GM18867 (cell line): ENCODE measurements at regions not wholly inside any gene's neighbourhood (a gene's known extent, or its start where the extent isn't known, plus 50 kb on each side); places are given as distances from the start of the nearest gene placed in this dataset.
"Not testable (repeated sequence)": the region's sequence is repeated elsewhere in the genome, so short reads cannot be mapped to it uniquely, and the experiment has no call there.

Experiments
- ATAC-seq: cut with Tn5 transposase; IDR thresholded peaks from one replicate; pipeline ENCODE4 v1.9.1; 2021; ENCODE audit warnings: mild to moderate bottlenecking, moderate library complexity; ENCODE audit not compliant: unreplicated experiment

DNA sequence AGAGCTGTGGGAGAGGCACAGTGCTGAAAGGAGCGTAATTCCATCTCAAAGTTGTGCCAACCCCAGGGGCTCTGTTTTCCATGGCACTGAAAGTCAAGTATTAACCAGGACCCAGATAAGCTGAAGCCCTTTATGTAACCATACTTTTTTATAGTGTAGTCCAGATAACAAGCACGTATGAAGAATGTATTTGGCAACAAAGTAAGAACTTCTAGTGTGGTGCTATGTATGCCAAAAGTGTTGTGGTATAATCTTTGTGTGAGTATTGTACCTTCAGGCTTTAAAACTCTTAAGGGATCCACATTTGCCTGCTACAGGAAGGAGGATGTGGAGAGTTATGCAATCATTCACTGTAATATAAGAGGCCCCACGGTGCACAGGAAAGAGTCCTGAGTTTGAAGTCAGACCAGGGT, 129.4 kb downstream of the IBTK start:
- no peak for ATAC-seq

GRCh38 chr6:82114748-82115147, 132.8 kb downstream of the IBTK start:
- ATAC-seq = no peak

GRCh38 chr6:82113231-82113630, 134.3 kb downstream of the IBTK start:
- no peak for ATAC-seq

DNA sequence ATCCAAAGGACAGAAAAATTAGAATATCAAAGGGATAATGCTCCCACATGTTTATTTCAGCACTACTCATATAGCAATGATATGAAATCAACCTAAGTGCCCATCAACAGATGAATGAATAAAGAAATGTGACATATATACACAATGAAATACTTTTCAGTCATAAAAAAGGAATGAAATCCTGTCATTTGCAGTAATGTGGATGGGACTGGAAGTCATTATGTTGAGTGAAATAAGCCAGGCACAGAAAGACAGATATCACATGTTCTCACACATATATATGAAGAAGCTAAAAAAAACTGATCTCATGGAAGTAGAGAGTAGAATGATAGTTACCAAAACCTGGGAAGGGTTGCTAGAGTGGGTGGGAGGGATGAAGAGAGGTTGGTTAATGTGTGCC, 135.7 kb downstream of the IBTK start:
- ATAC-seq = no peak

DNA sequence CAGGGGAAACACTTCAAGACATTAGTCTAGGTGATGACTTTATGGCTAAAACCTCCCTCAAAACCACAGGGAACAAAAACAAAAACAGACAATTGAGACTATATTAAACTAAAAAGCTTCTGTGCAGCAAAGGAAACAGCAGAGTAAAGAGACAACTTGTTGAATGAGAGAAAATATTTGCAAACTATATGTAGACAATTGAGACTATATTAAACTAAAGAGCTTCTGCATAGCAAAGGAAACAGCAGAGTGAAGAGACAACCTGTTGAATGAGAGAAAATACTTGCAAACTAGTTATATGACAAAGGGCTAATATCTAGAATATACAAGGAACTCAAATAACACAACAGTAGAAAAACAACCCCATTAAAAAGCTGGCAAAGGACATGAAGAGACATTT, 136.4 kb downstream of the IBTK start:
- no peak for ATAC-seq

- not testable (repeated sequence) for ATAC-seq
These were observed 144.4 kb downstream of the IBTK start for GRCh38 chr6:82103171-82103570.

GRCh38 chr6:82101374-82102114, 146.0 kb downstream of the IBTK start:
- not testable (repeated sequence) for ATAC-seq

DNA sequence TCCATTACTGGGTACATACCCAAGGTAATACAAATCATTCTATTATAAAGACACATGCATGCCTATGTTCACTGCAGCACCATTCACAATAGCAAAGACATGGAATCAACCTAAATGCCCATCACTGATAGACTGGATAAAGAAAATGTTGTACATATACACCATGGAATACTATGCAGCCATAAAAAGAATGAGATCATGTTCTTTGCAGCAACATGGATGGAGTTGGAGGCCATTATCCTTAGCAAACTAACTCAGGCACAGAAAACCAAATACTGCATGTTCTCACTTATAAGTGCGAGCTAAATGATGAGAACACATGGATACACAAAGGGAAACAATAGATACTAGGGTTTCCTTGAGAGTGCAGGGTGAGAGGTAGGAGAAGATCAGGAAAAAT, 146.8 kb downstream of the IBTK start:
- ATAC-seq = not testable (repeated sequence)

DNA sequence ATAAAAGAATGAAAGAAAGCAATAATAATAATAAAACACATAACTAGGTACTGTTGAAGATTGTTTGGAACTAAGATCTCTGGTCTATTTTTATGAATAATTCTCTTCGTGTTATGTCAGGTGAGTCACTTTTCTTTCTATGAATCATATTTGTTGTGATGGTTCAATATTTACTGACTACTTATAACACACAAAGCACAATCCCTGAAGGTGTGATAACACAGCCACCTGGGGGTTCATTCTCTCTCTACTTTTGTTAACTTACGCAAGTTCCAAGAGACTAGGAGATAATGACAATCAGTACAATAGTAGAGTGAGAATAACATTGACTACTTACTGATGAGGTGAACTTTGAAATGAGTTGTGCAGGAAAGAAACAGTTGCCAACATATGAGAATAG, 149.9 kb downstream of the IBTK start:
- ATAC-seq = no peak

DNA sequence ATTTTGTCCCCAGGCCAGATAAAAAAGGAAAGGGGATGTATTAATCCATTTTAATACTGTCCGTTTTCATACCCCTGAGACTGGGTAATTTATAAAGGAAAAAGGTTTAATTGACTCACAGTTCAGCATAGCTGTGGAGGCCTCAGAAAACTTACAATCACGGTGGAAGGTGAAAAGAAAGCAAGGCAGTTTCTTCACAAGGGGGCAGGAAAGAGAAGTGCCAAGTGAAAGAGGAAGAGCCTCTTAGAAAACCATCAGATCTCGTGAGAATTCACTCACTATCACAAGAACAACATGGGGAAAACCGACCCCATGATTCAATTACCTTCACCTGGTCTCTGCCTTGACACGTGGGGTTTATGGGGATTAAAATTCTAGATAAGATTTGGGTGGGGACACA, 152.5 kb downstream of the IBTK start:
- no peak for ATAC-seq

- ATAC-seq = no peak
These were observed 153.3 kb downstream of the IBTK start for GRCh38 chr6:82094166-82094806.

DNA sequence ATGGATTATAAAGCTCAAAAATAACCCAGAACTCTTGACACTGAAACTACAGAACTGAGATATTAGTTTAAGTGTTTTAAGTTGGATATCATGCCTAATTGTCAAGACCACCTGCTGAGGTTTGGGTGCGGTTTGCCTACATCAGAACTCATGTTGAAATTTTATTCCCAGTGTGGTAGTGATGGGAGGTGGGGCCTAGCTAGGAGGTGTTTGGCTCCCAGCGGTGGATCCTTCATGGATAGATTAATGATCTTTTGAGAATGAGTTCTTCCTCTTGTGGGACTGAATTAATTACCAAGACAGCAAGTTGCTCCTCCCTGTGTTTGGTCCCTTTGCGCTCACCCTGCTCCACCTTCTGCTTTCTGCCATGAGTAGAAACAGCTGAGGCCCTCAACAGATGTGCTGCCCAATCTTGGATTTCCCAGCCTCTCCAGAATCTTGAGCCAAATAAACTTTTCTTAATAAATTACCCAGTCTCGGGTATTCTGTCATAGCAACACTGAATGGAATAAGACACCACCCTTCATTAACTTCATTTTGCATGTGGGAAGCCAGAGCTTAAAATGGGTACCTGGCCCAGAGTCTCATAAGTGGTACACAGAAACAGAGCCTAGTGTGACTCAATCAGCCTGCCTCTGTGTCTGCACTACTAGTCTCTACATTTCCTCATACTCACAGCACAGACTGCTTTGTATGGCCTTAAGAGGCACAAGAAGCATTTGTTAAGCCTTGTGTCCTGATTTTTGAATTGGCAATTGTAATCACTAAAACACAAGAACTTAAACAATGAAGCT, 158.4 kb downstream of the IBTK start:
- no peak for ATAC-seq

GRCh38 chr6:82086944-82087343, 160.6 kb downstream of the IBTK start:
- no peak for ATAC-seq

- ATAC-seq = no peak
These were observed 161.8 kb downstream of the IBTK start for GRCh38 chr6:82085701-82086100.

DNA sequence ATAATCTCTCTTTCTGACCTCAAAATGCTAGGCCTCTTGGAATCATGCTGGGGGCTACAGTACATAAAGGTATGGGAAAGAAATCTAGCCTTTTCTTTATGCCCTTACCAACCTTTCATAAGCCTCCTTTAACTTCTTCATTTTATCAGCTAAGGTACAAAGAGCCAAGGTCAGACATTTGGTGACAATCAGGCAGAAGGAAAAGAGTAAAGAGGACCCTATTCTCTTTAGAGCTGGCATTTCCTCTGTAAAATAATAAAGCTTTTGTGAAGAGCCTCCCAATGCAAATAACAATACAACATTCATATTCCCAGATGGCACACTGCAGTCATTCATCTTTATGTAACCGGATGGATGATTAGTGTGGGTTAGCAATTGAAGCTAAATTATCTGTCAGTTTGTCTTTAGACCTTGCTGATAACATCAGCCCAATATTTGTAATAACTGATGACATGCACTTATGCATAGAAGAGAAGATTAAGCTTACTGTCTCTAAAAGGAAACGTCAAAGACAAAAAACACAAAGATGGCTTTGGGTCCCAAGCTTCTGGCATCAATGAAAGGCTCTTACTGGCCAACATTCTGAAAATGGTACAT, 163.1 kb downstream of the IBTK start:
- ATAC-seq = no peak

- no peak for ATAC-seq
These were observed 163.9 kb downstream of the IBTK start for GRCh38 chr6:82083646-82084045.

- ATAC-seq = peak; percentile 65
These were observed 166.8 kb downstream of the IBTK start for GRCh38 chr6:82080767-82081166.

DNA sequence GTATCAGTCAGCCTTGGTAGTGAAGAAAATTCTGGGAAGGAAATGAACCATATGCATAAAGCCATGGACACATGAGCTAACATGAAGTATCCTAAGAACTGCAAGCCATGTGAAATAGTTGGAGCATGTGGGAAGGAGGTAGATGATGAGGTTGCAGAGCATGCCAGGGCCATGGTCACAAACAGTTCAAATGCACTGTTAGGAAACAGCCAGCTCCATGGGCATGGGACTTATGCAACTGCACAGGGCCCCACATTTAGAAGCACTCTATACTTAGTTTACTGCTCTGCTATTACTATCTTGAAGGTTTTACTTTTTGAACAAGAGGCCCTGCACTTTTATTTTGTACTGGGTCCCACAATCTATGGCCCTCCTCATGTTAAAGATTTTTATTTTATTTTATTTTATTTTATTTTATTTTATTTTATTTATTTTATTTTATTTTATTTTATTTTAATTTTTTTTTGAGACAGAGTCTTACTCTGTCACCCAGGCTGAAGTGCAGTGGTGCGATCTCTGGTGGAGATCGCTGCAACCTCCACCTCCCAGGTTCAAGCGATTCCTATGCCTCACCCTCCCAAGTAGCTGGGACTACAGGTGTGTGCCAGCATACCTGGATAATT, 169.1 kb downstream of the IBTK start:
- no peak for ATAC-seq

DNA sequence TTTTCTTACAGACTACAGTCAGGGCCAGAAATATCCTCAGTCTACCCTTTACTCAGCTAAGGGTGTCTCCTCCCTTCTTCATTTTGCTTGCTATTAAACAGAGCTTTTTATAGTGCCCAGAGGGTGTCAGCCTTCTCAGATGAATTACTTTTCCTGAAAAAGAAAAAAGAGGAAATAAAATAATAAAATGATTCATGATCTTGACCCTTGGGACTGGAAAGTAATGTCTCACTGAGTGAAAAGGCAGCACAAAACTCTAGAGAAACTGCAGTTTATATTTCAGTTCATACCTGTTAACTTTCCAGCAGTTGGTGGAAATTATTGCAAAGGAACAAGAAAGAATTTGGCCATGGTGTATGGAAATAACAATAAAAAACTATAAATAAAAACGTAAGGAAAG, 170.6 kb downstream of the IBTK start:
- ATAC-seq = no peak

DNA sequence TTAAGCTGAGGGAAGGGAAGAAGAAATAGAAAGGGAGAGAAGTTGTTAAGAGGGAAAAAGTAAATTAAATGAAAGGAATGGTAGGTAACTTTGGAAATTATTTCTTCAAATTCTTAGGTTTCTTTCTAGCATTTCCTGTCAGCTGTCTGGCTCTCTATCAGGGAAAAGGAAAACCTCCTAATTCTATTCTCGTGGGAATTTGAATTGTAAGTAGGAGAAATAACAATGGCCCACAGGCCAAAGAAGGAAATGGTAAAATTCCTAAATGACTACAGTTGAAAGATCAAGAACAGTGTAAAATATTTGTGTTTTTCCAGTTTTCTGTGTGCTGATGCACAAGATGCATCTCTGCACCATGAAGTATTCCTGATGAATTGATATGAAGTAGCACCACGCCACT, 173.0 kb downstream of the IBTK start:
- ATAC-seq = no peak

GRCh38 chr6:82073484-82073883, 174.1 kb downstream of the IBTK start:
- ATAC-seq = no peak
